GM12878 (cell line): ENCODE measurements at regions not wholly inside any gene's neighbourhood (a gene's known extent, or its start where the extent isn't known, plus 50 kb on each side); places are given as distances from the start of the nearest gene placed in this dataset.

Experiments used
- BCL11A ChIP-seq: IDR thresholded peaks from 2 replicates; pipeline ENCODE4 v1.6.1; 2011; ENCODE audit warnings: low read depth, low read length
- CTCF ChIP-seq, 3 experiments: IDR thresholded peaks in 2 of 3; conservative IDR thresholded peaks in 1 of 3; 2 replicates each; pipeline ENCODE4 v1.5.1; 2011; ENCODE audit warnings: low read depth in 3 of 3, low read length in 3 of 3, mild to moderate bottlenecking in 3 of 3, control low read depth in 2 of 3, moderate library complexity in 2 of 3, inconsistent platforms in 1 of 3, mixed read lengths in 1 of 3; ENCODE audit not compliant: control insufficient read depth in 2 of 3, insufficient read depth in 1 of 3; ENCODE audit errors: extremely low read depth in 1 of 3
- FOS ChIP-seq: IDR thresholded peaks from 3 replicates; pipeline ENCODE4 v1.6.1; 2011; ENCODE audit warnings: borderline replicate concordance; ENCODE audit not compliant: insufficient read length; ENCODE audit errors: extremely low read depth
- IKZF2 ChIP-seq, 2 experiments: fragments of 450-650 bp; IDR thresholded peaks; 2 replicates each; pipeline ENCODE4 v1.6.1; 2017; ENCODE audit warnings: mild to moderate bottlenecking in 2 of 2, moderate library complexity in 2 of 2
- JUND ChIP-seq: IDR thresholded peaks from 2 replicates; pipeline ENCODE4 v1.6.1; 2012; ENCODE audit warnings: low read depth, mild to moderate bottlenecking, low read length, improper control_type of control experiment, moderate library complexity
- NFYB ChIP-seq: IDR thresholded peaks from 2 replicates; pipeline ENCODE4 v1.6.1; 2011; ENCODE audit warnings: low read depth, mild to moderate bottlenecking, low read length, improper control_type of control experiment, moderate library complexity; ENCODE audit not compliant: insufficient read depth
- NR2C1 ChIP-seq: fragments of 450-650 bp; IDR thresholded peaks from 2 replicates; pipeline ENCODE4 v1.6.1; 2017; ENCODE audit warnings: antibody characterized with exemption, mild to moderate bottlenecking, moderate library complexity
- PKNOX1 ChIP-seq: fragments of 450-650 bp; IDR thresholded peaks from 2 replicates; pipeline ENCODE4 v1.6.1; 2016; ENCODE audit warnings: mild to moderate bottlenecking
- RCOR1 ChIP-seq: conservative IDR thresholded peaks from 2 replicates; pipeline ENCODE4 v1.6.1; 2012; ENCODE audit warnings: low read depth, low read length, improper control_type of control experiment
- REST ChIP-seq: IDR thresholded peaks from 2 replicates; pipeline ENCODE4 v1.6.1; 2012; ENCODE audit warnings: mild to moderate bottlenecking, low read depth, low read length

GRCh38 chr3:159626598-159626997 is 362.0 kb upstream of the IL12A start (continued):
- TF ChIP-seq REST (no peak), NFYB (no peak), JUND (no peak), IKZF2 (IDR thresholded peaks at IDR 0.05) (no peak), PKNOX1 (no peak), BCL11A (no peak), FOS (no peak), RCOR1 (no peak), NR2C1 (no peak), CTCF (IDR thresholded peaks at IDR 0.05 in 2 of 3, conservative IDR thresholded peaks at IDR 0.05 in 1 of 3; ENCODE audit: control insufficient read depth in 2 of 3, extremely low read depth in 1 of 3, insufficient read depth in 1 of 3, low read depth in 3 of 3, low read length in 3 of 3) (no peak)
- TF ChIP-seq, all 136 proteins: peak for 0
